KMS-11 (cell line): ENCODE measurements at regions not wholly inside any gene's neighbourhood (a gene's known extent, or its start where the extent isn't known, plus 50 kb on each side); places are given as distances from the start of the nearest gene placed in this dataset.

Source experiments
- H2AFZ ChIP-seq: fragments of 200-600 bp; sonication (generic); 2 replicates; pipeline ENCODE4 v1.6.1; 2016; ENCODE audit warnings: antibody characterized with exemption, mixed run types, low read depth
- H3K27ac ChIP-seq: fragments of 200-600 bp; sonication (generic); 2 replicates; pipeline ENCODE4 v1.6.1; 2016; ENCODE audit warnings: mild to moderate bottlenecking, mixed run types
- H3K27me3 ChIP-seq: fragments of 200-600 bp; sonication (generic); 2 replicates; pipeline ENCODE4 v1.6.1; 2017; ENCODE audit warnings: mild to moderate bottlenecking, low read depth, mixed run types, moderate library complexity; ENCODE audit not compliant: insufficient read depth
- H3K36me3 ChIP-seq: fragments of 200-600 bp; sonication (generic); 2 replicates; pipeline ENCODE4 v1.6.1; 2017; ENCODE audit warnings: mild to moderate bottlenecking, mixed run types; ENCODE audit not compliant: insufficient read depth
- H3K4me1 ChIP-seq: fragments of 200-600 bp; sonication (generic); 2 replicates; pipeline ENCODE4 v1.6.1; 2016; ENCODE audit warnings: mild to moderate bottlenecking, low read depth, mixed run types; ENCODE audit not compliant: poor library complexity, severe bottlenecking
- H3K4me2 ChIP-seq: fragments of 200-600 bp; sonication (generic); 2 replicates; pipeline ENCODE4 v1.7.0; 2016; ENCODE audit warnings: mild to moderate bottlenecking, mixed run types
- H3K4me3 ChIP-seq: fragments of 200-600 bp; sonication (generic); IDR thresholded peaks from 2 replicates; pipeline ENCODE4 v1.6.1; 2017; ENCODE audit warnings: low read depth, low read length, mixed read lengths; ENCODE audit not compliant: insufficient read depth
- H3K79me2 ChIP-seq: fragments of 200-600 bp; sonication (generic); 2 replicates; pipeline ENCODE4 v1.6.1; 2016; ENCODE audit warnings: low read depth, mixed run types; ENCODE audit not compliant: insufficient read depth
- H3K9ac ChIP-seq: fragments of 200-600 bp; sonication (generic); 2 replicates; pipeline ENCODE4 v1.6.1; 2016; ENCODE audit warnings: mild to moderate bottlenecking, mixed run types
- H4K20me1 ChIP-seq: fragments of 200-600 bp; sonication (generic); 2 replicates; pipeline ENCODE4 v1.6.1; 2016; ENCODE audit warnings: mild to moderate bottlenecking, mixed run types; ENCODE audit not compliant: insufficient read depth
- TF ChIP-seq, protein P1 (sequence below): fragments of 200-600 bp; sonication (generic); conservative IDR thresholded peaks from 2 replicates; pipeline ENCODE4 v1.6.1; 2017; ENCODE audit warnings: low read depth, mild to moderate bottlenecking, antibody characterized with exemption, low read length, moderate library complexity, mixed read lengths

DNA sequence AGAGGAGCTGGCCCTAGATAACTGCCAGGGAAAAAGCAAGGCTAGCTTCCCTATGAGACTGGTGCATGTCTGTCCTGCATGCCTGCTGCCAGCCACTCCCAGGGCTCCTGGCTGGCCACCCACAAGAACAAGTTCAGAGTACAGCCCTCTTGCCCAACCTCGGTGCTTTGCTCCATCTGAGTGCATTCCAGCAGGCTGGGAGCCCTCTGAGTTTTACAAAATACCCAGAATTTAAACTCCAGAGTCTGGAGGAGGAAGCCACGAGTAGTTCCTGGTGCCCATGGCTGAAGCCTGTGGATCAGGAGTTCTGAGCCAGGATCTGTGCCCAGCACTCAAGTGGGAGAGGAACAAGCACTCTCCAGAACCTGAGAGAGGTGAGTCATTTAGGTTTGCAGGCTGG lies 111.6 kb downstream of the MAGEE2 start:
- no peaks in the 10 kb centered on the region for H3K4me1 ChIP-seq

DNA sequence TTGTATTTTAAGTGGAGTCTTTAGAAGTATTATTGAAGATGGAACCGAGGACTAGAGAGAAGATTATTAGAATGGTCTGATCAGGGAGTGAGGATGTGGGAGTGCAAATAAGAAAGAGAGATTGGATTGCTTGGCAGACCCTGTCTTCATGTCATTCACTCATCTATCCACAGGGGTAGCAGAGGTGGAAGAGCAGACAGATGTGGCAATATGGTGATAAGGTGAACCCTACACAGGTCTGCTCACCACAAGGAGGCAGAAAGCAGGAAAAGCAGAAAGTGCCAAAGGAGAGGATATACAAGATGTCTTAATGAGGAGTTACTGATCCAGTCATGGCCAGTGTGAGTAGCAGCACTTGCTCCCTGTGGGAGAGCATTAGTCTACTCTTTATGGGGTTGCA lies 129.4 kb downstream of the MAGEE2 start:
- no peaks in the 10 kb centered on the region for H3K27me3 ChIP-seq
- TF ChIP-seq, protein P1, sequence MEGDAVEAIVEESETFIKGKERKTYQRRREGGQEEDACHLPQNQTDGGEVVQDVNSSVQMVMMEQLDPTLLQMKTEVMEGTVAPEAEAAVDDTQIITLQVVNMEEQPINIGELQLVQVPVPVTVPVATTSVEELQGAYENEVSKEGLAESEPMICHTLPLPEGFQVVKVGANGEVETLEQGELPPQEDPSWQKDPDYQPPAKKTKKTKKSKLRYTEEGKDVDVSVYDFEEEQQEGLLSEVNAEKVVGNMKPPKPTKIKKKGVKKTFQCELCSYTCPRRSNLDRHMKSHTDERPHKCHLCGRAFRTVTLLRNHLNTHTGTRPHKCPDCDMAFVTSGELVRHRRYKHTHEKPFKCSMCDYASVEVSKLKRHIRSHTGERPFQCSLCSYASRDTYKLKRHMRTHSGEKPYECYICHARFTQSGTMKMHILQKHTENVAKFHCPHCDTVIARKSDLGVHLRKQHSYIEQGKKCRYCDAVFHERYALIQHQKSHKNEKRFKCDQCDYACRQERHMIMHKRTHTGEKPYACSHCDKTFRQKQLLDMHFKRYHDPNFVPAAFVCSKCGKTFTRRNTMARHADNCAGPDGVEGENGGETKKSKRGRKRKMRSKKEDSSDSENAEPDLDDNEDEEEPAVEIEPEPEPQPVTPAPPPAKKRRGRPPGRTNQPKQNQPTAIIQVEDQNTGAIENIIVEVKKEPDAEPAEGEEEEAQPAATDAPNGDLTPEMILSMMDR, result no peak
- H3K79me2 ChIP-seq, result no peaks in the 10 kb centered on the region
- H3K9ac ChIP-seq, result no peak overlapping the region
- H3K27ac ChIP-seq, result no peak overlapping the region
- no peak overlapping the region for H2AFZ ChIP-seq
- no peak overlapping the region for H3K4me2 ChIP-seq
- H3K4me1 ChIP-seq, result no peaks in the 10 kb centered on the region
- no peaks in the 10 kb centered on the region for H3K36me3 ChIP-seq
- H4K20me1 ChIP-seq, result no peaks in the 10 kb centered on the region
- no peak overlapping the region for H3K4me3 ChIP-seq

More for the DNA sequence above, 111.6 kb downstream of the MAGEE2 start:
- Histone ChIP-seq H3K27ac (no peak overlapping the region), H3K27me3 (no peaks in the 10 kb centered on the region), H3K9ac (no peak overlapping the region), H3K4me2 (no peak overlapping the region), H3K79me2 (no peaks in the 10 kb centered on the region), H3K4me3 (no peak overlapping the region), H3K36me3 (no peaks in the 10 kb centered on the region), H2AFZ (no peak overlapping the region), H4K20me1 (no peaks in the 10 kb centered on the region)
- TF ChIP-seq, protein P1, result no peak

DNA sequence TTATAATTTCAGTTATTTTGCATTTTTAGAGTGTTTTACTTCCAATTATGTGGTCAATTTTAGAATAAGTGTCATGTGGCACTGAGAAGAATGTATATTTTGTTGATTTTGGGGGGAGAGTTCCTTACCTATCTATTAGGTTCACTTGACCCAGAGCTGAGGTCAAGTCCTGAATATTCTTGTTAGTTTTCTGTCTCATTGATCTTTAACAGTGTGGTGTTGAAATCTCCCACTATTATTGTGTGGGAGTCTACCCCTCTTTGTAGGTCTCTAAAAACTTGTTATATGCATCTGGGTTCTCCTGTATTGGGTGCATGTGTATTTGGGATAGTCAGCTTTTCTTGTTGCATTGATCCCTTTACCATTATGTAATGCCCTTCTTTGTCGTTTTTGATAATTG lies 127.0 kb upstream of the ZDHHC15 start:
- Histone ChIP-seq H3K36me3 (no peaks in the 10 kb centered on the region), H3K4me1 (no peaks in the 10 kb centered on the region), H2AFZ (no peak overlapping the region), H3K27ac (no peak overlapping the region), H3K9ac (no peak overlapping the region), H3K4me2 (no peak overlapping the region), H3K4me3 (no peak overlapping the region), H3K79me2 (no peaks in the 10 kb centered on the region), H4K20me1 (no peaks in the 10 kb centered on the region), H3K27me3 (no peaks in the 10 kb centered on the region)
- TF ChIP-seq, protein P1, result no peak

DNA sequence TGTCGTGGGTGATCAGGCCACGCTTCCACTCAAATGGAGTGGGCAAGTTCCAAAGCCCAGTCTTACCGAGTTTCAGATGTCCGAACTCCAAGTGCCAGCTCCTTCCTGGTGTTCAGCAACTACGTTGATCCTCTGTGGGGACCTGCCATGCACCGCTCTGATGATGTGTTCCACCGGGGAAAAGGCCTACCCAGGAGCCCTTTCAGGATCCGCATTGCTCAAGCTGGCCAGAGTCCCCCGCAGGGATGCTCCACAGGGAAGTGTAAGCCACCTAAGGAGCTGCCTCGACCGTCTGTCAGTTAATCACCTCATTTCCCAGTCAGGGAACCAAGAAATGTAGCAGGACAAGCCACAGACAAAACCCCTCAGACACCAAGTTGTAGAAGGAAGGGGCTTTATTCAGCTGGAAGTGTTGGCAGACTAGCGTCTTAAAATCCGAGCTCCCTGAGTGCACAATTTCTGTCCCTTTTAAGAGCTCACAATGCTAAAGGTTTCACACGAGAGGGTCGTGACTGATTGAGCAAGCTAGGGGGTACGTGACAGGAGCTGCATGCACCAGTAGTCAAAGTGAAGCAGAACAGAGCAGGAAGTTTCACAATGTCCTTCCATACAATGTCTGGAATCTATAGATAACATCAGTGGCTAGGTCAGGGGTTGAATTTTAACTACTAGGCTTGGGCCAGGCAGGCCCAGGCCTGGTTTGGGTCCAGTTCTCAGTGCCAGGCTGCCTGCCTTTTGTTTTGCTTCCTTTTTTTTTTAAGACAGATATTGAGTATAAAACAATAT lies 126.2 kb upstream of the ZDHHC15 start:
- TF ChIP-seq, protein P1, result no peak
- no peak overlapping the region for H2AFZ ChIP-seq

More for the DNA sequence above, 126.2 kb upstream of the ZDHHC15 start:
- H3K27ac ChIP-seq, result no peak overlapping the region
- H3K9ac ChIP-seq, result no peak overlapping the region
- no peak overlapping the region for H3K4me2 ChIP-seq
- no peaks in the 10 kb centered on the region for H4K20me1 ChIP-seq
- no peaks in the 10 kb centered on the region for H3K27me3 ChIP-seq
- no peaks in the 10 kb centered on the region for H3K4me1 ChIP-seq
- no peaks in the 10 kb centered on the region for H3K36me3 ChIP-seq
- H3K4me3 ChIP-seq, result no peak overlapping the region
- no peaks in the 10 kb centered on the region for H3K79me2 ChIP-seq
